Fibroblast of peridontal ligament (primary cell): ENCODE measurements at regions not wholly inside any gene's neighbourhood (a gene's known extent, or its start where the extent isn't known, plus 50 kb on each side); places are given as distances from the start of the nearest gene placed in this dataset.
"Not testable (repeated sequence)": the region's sequence is repeated elsewhere in the genome, so short reads cannot be mapped to it uniquely, and the experiment has no call there.

ENCODE experiments used
- DNase-seq: peaks from one replicate; pipeline ENCODE4 v3.0.0-alpha.2; 2010; ENCODE audit errors: extremely low read depth

GRCh38 chr1:53399370-53400133, 59.6 kb upstream of the DMRTB1 start:
- DNase-seq, result not testable (repeated sequence)

DNA sequence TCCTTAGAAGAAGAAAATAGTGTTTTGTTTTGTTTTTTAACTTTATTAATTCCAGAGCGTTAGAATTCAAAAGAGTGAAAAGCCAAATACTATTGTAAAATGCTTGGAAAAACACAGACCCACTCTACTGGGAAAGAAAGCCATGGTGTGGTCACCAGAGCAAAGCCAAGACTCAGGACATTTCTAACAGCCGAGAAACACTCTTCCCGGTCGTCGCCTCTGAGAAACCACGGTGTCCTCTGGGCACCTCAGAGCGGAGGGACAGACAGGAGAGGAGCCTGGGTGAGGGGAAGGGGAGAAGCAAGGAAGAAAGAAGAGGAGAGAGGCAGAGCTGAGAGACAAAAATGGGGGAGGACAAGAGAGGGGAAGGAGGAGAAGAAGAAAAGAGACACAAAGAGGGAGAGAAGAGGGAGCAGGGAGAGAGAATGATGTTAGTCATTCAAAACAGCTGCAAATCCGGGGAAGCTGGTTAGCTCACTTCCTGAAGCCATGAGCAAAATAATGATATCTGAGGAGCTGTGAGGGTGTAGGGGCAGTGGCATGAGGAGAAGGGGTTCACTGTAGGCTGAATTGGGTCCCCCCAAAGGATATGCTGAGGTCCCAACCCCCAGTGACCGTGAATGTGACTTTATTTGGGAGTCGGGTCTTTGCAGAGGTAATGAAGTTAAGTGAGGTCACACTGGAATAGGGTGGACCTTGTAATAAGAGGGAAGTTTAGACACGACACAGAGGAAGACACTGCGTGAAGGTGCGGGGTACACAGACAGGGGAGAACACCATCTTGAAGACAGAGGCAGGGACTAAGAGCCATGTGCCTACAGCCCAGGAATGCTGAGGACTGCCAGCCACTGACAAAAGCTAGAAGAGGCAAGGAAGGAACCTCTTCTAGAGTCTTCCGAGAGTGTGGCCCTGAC, 58.2 kb upstream of the DMRTB1 start:
- no peak for DNase-seq

DNA sequence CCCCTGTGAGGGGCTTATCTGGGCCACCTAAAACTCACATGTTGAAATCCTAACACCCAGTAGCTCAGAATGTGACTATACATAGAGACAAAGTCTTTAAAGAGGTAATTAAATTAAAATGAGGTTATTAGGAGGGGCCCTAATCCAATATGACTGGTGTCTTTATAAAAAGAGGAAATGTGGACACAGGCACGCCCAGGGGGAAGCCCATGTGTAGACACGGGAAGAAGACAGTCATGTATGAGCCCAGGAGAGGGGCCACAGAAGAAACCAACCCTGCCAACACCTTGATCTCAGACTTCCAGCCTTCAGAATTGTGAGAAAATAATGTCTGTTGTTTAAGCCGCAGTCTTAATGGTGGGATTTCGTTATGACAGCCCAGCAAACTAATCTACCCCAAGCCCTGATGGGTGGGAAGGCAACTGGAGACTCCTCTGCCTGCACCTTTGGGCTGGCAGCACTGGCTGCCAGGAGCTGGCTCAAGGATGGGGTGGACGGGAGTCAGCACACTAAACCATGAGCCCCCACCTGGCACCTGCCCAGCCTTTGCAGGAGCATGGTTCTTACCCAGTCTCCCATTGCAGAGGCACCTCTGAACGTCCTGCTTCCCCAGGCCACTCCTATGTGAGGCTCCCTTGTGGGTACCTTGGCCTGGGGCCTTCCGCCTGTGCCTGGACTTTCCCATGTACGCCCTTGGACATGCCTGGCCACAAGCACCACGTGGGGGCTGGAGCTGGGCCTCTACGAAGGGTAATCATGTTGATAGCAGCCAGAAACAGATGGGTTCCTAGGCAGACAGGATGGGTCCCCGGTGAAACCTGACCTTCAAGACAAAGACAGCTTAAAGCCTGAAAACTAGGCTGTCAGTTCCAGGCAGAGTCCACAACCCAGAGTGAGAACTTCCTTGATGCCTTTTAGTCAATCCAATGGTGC, 57.1 kb upstream of the DMRTB1 start:
- DNase-seq, result no peak

GRCh38 chr1:53402891-53403655, 56.1 kb upstream of the DMRTB1 start:
- DNase-seq, result no peak

DNA sequence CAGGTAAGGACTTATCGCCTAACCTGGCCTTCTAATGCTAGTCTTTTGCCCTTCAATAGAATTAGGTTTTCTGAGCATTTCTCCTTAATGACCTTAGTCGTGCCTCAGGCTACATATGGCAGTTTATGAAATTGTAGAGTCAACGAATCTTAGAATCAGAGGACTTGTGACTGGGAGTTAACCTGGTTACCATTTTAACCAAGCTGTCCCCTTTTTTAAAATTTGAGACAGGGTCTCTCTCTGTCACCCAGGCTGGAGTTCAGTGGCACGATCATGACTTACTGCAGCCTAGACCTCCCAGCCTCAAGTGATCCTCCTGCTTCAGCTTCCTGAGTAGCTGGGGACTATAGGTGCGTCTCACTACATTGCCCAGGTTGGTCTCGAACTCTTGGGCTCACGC, 53.5 kb upstream of the DMRTB1 start:
- no peak for DNase-seq

DNA sequence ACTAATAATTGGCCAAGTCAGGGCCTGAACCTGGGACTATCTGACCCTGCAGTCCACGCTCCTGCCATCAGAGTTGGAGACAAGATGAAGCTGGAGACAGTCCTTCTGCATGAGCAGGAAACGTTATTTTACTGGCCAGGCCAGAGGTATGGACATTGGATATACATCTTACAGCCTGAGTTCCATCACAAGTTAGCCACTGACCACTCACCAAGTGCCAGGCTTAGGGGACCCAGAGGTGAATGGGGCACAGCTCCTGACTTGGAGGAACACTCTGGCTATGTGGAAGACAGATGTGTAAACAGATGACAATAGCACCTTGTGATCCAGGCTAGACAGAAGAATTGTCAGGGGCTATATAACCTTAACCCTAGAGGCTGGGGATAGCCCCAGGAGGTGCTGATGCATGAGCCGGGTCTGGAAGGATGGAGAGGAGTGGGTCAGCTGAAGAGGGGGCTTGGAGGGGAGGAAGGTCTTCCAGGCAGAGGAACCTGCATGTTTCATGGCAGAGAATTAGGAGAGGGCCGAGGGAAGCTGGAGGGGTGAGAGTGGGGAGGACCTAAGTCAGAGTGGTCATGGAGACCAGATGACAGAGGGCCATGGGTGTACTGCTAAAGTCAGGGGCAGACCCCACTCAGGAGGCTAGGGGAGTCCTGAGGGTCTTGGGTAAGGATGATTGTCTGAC, 52.5 kb upstream of the DMRTB1 start:
- DNase-seq, result no peak

- DNase-seq, result no peak
These were observed 51.0 kb upstream of the DMRTB1 start for GRCh38 chr1:53408013-53408754.

DNA sequence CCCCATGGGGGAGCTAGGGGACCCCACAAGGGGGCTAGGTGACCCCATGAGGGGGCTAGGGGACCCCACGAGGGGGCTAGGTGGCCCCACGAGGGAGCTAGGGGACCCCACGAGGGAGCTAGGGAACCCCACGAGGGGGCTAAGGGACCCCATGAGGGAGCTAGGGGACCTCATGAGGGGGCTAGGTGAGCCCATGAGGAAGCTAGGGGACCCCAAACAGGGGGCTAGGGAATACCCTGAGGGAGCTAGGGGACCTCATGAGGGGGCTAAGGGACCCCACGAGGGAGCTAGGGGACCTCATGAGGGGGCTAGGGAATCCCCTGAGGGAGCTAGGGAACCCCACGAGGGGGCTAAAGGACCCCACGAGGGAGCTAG, 50.5 kb upstream of the DMRTB1 start:
- DNase-seq, result no peak

- DNase-seq, result no peak
These were observed 50.0 kb upstream of the DMRTB1 start for GRCh38 chr1:53409233-53409632.
